Memory B cell (primary cell): ENCODE measurements at regions not wholly inside any gene's neighbourhood (a gene's known extent, or its start where the extent isn't known, plus 50 kb on each side); places are given as distances from the start of the nearest gene placed in this dataset.

Experiments used
- ATAC-seq: fragments of 150-1000 bp; cut with Tn5 transposase; 2 replicates; pipeline ENCODE4 v1.10.0; 2021; ENCODE audit warnings: low read depth, mild to moderate bottlenecking, moderate library complexity
- DNase-seq, 2 donors: peaks; one replicate each; pipeline ENCODE4 v3.0.0; 2022; ENCODE audit warnings: low spot score in 2 of 2
- H3K27ac Mint-ChIP-seq: one replicate; pipeline ENCODE4 v1.8.0; 2022; ENCODE audit warnings: mild to moderate bottlenecking, moderate library complexity, mixed read lengths
- H3K27me3 Mint-ChIP-seq: one replicate; pipeline ENCODE4 v1.8.0; 2022; ENCODE audit warnings: mixed read lengths
- H3K36me3 Mint-ChIP-seq: one replicate; pipeline ENCODE4 v1.8.0; 2022; ENCODE audit warnings: mild to moderate bottlenecking, mixed read lengths
- H3K4me1 Mint-ChIP-seq: one replicate; pipeline ENCODE4 v1.8.0; 2022; ENCODE audit warnings: mixed read lengths
- H3K4me3 Mint-ChIP-seq: one replicate; pipeline ENCODE4 v1.8.0; 2022; ENCODE audit warnings: mild to moderate bottlenecking, moderate library complexity, mixed read lengths
- H3K9me3 Mint-ChIP-seq: one replicate; pipeline ENCODE4 v1.8.0; 2022; ENCODE audit warnings: mixed read lengths

DNA sequence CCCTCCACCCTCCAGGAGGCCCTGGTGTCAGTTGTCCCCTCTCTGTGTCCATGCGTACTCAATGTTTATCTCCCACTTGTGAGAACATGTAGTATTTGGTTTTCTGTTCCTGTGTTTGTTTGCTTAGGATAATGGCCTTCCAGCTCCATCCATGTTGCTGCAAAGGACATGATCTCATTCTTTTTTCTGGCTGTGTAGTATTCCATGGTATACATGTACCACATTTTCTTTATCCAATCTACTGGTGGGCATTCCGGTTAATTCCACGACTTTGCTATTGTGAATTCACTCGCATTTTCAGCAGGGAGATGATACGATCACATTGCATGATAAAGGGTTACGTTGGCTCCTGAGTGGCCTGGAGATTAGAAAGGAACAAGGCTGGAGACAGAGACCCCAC is 286.2 kb downstream of the FOXL1 start:
- DNase-seq (no peak), ATAC-seq (no peak)
- H3K4me1 Mint-ChIP-seq = no peaks in the 10 kb centered on the region
- H3K4me3 Mint-ChIP-seq = no peak overlapping the region
- no peak overlapping the region for H3K27ac Mint-ChIP-seq
- peaks cover 4% of the 10 kb centered on the region for H3K27me3 Mint-ChIP-seq
- H3K36me3 Mint-ChIP-seq = no peaks in the 10 kb centered on the region
- peaks cover 4% of the 10 kb centered on the region for H3K9me3 Mint-ChIP-seq

DNA sequence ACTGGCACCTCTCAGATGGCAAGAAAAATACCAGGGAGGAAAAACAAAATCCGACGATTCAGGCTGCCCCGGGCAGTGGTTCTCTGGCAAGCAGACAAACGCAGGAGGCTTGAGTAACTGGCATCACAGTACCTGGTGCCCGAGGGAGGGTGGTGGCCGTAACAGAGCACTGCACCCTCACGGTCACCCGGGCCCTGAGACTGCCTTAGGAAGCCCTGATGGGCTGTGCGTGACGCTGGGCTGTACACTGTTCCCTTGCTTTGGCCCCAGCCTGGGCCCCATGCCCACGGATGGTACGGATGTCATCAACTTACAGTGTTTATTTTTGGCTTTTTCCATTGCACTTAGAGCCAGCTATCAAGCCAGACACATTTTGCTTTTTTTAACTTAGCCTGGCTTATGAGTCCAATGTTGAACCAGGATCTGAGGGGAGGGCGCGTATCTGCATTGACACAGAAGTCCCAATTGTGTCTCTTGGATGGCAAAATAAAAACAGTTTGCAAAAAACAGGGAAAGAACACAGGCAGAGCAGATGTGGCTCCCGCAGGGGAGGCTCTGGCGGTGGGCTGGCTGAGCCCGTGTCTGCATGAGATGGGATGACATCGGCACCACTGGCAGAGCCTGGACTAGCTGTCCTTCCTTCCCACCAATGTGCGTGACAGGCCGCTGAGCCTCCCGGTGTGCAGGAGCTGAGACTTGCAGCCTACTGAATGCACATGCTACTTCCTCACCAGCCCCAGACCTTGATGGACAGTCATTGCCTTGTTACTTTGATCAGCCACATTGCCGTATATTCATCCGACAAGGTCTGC is 287.7 kb downstream of the FOXL1 start:
- no peak overlapping the region for H3K27ac Mint-ChIP-seq
- H3K9me3 Mint-ChIP-seq = peaks cover 4% of the 10 kb centered on the region
- ATAC-seq = no peak
- no peak for DNase-seq
- peaks cover 4% of the 10 kb centered on the region for H3K27me3 Mint-ChIP-seq
- H3K4me3 Mint-ChIP-seq = no peak overlapping the region
- no peaks in the 10 kb centered on the region for H3K4me1 Mint-ChIP-seq
- no peaks in the 10 kb centered on the region for H3K36me3 Mint-ChIP-seq

DNA sequence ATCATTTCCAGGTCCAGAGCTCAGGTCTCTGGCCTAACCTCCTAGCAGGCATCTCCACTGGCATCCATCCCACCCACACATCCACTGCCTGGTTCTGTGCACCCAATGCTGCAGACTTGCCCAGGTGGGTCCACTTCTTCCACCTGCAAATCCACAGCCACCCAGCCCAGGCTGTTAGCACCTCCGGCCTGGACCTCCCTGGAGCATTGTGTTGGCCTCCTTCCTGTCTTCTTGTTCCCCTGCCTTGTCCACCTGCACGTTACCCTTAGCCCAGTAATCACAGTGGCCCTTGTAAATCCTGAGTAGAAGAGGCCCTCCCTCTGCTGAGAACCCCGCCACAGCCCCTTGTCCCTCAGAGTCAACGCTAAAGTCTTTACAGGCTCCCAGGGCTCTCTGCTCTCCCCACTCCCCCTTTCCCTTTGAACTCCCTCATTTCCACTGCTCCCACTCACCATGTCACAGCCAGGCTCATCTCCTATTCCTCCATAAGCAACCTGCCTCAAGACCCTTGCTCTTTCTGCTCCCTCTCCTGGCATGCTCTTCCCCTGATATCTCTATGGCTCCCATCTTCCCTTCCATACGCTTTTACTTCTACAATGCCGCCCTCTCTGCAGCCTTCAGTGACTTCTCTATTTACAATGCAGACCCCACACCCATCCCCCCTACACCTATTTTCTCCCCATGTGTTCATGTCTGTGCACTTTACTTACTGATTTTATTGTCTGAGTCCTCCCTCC is 288.8 kb downstream of the FOXL1 start:
- Mint-ChIP-seq H3K4me1 (no peaks in the 10 kb centered on the region), H3K9me3 (peaks cover 4% of the 10 kb centered on the region), H3K27ac (no peak overlapping the region), H3K4me3 (no peak overlapping the region), H3K36me3 (no peaks in the 10 kb centered on the region), H3K27me3 (peaks cover 4% of the 10 kb centered on the region)
- DNase-seq (no peak), ATAC-seq (no peak)

DNA sequence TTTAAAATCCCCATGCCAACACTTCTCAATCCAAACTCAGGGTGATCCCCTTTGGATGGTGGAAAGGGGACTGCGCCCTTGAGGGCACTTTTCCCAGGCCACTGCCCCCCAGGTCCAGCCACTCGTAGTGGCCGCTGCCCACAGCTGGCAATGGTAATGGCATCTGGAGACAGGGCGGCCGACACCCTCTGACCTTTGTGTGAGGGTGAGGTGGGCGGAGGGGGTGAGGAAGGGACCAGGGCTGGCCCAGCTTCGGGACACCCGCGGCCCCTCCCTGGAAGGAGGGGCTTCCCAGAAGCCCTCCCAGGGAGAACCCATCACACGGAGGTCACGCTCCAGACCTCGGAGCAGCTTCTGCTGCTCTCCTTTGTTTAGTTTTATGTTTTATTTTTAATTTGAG is 289.7 kb downstream of the FOXL1 start:
- Mint-ChIP-seq H3K4me1 (no peaks in the 10 kb centered on the region), H3K36me3 (no peaks in the 10 kb centered on the region), H3K27ac (no peak overlapping the region), H3K9me3 (peaks cover 5% of the 10 kb centered on the region), H3K4me3 (no peak overlapping the region), H3K27me3 (peaks cover 6% of the 10 kb centered on the region)
- DNase-seq (no peak), ATAC-seq (no peak)

DNA sequence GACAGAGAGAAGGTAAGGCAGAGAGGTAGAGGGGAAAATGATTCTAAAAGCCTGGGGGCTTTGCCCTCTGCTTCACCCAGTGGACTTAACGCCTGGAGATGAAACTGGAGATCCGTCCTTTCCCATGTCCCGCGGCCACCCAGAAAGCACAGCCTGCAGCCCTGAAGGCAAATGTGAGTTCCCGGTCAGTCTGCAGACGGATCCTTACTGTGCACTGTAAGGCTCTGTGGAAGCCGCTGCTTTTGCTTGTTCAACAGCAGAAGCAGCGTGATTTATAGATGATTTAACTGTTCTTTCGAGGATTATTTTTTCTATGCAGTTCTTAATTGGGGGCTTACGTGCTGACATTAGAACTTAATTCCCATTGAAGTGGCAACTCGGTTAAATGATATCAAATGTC is 290.4 kb downstream of the FOXL1 start:
- Mint-ChIP-seq H3K9me3 (peaks cover 5% of the 10 kb centered on the region), H3K27me3 (peaks cover 6% of the 10 kb centered on the region), H3K4me1 (no peaks in the 10 kb centered on the region), H3K4me3 (no peak overlapping the region), H3K36me3 (no peaks in the 10 kb centered on the region), H3K27ac (no peak overlapping the region)
- DNase-seq (no peak), ATAC-seq (no peak)

DNA sequence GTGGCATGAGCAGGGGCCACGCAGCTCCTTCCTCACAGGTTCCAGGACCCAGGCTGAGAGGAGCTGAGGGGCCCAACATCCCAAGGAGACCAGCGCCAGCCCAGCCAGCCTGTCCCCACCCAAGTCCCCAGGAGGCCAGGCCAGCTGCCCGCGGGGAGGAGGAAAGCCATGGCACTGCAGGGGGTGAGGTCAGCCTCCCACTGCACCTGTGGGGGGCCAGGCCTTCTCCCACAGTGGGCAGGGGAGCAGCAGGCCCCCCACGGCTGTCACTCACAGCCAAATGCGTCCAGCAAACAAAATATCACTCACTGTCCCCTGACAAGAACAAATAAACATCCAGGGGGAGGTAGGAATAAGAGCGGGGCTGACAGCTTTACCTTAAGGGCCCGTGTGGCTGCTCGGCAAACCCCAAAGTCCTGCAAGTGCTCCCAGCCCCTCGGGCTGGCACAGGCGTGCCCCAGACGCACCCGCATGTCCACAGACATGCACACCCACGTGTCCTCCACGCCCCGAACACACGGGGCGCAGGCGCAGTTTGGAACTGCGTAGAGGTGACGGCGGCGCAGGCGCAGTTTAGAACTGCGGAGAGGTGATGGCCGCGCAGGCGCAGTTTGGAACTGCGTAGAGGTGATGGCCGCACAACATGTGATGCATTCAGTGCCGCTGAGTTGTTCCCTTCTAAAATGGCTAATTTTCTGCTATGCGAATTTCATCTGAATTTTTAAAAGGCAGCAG is 291.1 kb downstream of the FOXL1 start:
- peaks cover 6% of the 10 kb centered on the region for H3K27me3 Mint-ChIP-seq
- no peaks in the 10 kb centered on the region for H3K36me3 Mint-ChIP-seq
- DNase-seq = no peak
- H3K4me3 Mint-ChIP-seq = no peak overlapping the region
- H3K9me3 Mint-ChIP-seq = peaks cover 5% of the 10 kb centered on the region
- ATAC-seq = no peak
- no peak overlapping the region for H3K27ac Mint-ChIP-seq
- no peaks in the 10 kb centered on the region for H3K4me1 Mint-ChIP-seq

DNA sequence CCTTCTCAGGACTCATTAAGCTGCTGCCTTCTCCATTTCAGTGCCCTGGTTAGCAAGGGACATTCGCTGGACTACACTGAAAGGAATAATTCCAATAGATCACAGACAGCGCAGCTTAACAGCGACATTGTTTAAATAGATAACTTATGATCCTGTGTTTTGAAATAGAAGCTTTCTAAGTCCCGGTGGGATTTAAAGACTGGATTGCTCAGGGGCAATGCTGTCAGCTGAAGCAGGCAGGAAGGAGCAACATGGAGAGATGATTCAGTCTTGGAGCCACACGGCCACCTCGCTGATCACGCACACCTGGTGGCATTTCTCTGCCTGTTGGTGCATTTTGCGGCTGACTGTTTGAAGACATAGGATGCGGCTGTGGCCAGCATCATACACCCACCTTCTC is 292.0 kb downstream of the FOXL1 start:
- Mint-ChIP-seq H3K27ac (no peak overlapping the region), H3K4me3 (no peak overlapping the region), H3K4me1 (no peaks in the 10 kb centered on the region), H3K27me3 (peaks cover 6% of the 10 kb centered on the region), H3K9me3 (peaks cover 3% of the 10 kb centered on the region), H3K36me3 (no peaks in the 10 kb centered on the region)
- DNase-seq (no peak), ATAC-seq (no peak)

DNA sequence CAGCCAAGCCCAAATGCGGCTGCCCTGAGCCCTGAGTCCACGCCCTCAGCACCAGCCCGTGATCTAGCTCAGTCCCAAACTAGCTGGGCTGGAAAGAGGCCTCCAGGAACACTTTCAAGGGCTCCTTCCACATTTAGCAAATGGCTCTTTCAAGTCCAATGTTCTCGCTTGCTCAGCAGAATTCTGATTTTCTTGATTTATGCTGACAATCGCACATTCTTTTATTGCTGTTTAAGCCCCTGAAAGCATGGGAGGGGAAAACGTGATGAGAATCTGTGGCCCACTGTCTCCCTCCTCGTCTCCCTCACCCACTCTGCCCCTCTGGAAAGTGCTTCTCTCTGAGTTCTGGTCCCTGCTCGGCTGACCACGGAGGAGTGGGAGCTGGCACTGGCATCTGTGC is 293.8 kb downstream of the FOXL1 start:
- peaks cover 6% of the 10 kb centered on the region for H3K9me3 Mint-ChIP-seq
- H3K27me3 Mint-ChIP-seq = peaks cover 10% of the 10 kb centered on the region
- no peak for DNase-seq
- H3K27ac Mint-ChIP-seq = no peak overlapping the region
- no peaks in the 10 kb centered on the region for H3K36me3 Mint-ChIP-seq
- ATAC-seq = no peak
- no peak overlapping the region for H3K4me3 Mint-ChIP-seq
- H3K4me1 Mint-ChIP-seq = no peaks in the 10 kb centered on the region

DNA sequence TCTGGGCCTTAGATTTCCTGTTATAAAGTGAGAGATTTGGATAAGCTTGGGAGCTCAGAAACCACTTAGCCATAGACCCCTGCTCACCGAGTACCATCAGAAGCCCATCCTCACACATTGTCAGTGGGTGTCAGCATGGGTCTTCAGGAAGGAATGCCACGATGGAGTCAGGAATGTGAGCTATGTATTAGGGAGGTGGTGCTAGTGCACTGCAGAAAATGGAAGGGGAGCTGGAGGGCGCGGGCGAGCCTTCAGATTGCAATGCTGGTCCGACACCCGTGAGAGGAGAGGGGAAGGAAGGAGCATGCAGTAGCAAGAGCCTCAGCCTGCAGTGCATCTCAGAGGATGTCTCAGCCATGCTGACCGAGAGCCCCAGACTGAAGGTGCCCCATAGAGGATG is 294.5 kb downstream of the FOXL1 start:
- no peak overlapping the region for H3K4me3 Mint-ChIP-seq
- no peak for ATAC-seq
- no peak overlapping the region for H3K27ac Mint-ChIP-seq
- H3K36me3 Mint-ChIP-seq = peaks cover under 1% of the 10 kb centered on the region
- DNase-seq = no peak
- peaks cover 14% of the 10 kb centered on the region for H3K27me3 Mint-ChIP-seq
- H3K9me3 Mint-ChIP-seq = peaks cover 10% of the 10 kb centered on the region
- H3K4me1 Mint-ChIP-seq = no peaks in the 10 kb centered on the region

DNA sequence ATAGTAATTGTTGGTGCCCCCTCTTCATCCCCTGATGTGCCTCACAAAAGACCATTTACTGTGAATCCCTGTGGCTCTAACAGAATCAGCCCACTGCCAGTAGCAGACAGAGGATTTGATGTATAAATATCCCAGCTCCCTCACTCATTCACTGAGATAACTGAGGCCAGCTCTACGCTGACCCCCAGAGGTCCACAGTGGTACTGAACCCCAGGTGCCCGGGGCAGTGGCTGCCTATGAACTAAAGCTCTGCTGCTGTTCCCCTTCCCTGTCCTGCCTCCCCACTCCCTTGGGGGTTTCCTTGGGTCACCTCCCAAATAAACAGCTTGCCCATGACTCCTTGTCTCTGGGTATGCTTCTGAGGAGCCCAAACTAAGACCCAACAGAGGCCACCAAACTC is 295.8 kb downstream of the FOXL1 start:
- no peak for ATAC-seq
- peaks cover 2% of the 10 kb centered on the region for H3K36me3 Mint-ChIP-seq

DNA sequence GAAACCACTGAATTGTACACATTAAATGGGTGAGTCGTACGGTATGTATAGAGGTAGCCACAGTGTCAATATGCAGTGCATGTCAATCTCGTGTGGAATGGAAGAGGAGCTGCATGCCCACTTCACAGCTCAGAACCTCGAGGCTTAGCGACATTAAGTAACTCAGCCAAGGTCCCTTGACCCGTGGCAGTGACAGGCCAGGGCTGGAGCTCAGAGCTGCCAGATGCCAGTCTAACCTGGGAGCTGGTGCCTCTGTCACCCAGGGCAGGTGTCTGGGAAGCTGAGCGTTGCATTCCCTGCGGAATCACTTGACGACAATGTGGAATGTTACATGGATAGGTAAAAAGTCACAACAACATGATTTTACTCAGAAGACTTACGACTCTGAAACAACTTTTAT is 298.1 kb downstream of the FOXL1 start:
- DNase-seq = no peak
- peaks cover 2% of the 10 kb centered on the region for H3K36me3 Mint-ChIP-seq
- H3K4me1 Mint-ChIP-seq = no peaks in the 10 kb centered on the region
- H3K4me3 Mint-ChIP-seq = no peak overlapping the region
- H3K27me3 Mint-ChIP-seq = peaks cover 26% of the 10 kb centered on the region
- H3K27ac Mint-ChIP-seq = no peak overlapping the region
- H3K9me3 Mint-ChIP-seq = peaks cover 11% of the 10 kb centered on the region
- ATAC-seq = no peak

More for the DNA sequence above, 295.8 kb downstream of the FOXL1 start:
- H3K9me3 Mint-ChIP-seq = peaks cover 11% of the 10 kb centered on the region
- no peaks in the 10 kb centered on the region for H3K4me1 Mint-ChIP-seq
- no peak overlapping the region for H3K4me3 Mint-ChIP-seq
- H3K27me3 Mint-ChIP-seq = peaks cover 17% of the 10 kb centered on the region
- DNase-seq = no peak
- H3K27ac Mint-ChIP-seq = no peak overlapping the region

DNA sequence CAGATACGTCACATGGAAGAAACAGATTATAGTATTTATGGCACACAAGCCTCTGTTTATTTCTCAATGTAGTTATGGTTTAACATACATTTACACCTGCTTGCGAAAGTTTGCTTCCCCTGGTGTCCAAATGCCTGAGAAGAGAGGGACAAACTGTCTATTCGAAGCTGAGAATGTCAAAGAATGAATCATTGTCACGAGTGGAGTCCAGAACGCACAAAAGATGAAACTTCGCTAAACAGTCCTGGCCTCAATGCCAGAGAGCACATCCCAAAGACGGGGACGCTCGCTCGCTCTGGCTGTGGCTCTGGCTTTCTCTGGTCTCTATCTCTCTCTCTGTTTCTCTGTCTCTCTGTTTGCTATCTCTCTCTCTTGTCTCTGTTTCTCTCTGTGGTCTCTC is 298.8 kb downstream of the FOXL1 start:
- Mint-ChIP-seq H3K4me3 (no peak overlapping the region), H3K27ac (no peak overlapping the region), H3K4me1 (no peaks in the 10 kb centered on the region), H3K9me3 (peaks cover 11% of the 10 kb centered on the region), H3K36me3 (peaks cover 2% of the 10 kb centered on the region), H3K27me3 (peaks cover 26% of the 10 kb centered on the region)
- no peak for DNase-seq
- ATAC-seq = no peak

DNA sequence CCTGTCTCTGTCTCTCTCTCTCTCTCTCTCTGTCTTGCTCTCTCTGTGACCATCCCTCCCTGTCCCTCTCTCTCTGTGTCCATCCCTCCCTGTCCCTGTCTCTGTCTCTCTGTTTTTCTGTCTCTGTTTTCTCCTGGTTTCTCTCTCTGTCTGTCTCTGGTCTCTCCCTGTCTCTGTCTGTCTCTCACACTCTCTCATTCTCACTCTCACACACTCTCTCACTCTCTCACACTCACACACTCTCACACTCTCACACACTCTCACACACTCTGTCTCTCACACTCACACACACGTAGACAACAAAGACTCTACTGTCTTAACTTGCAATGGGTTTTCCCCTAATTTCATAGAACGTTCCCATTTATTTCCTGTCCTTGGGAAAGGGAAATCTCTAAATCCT is 299.5 kb downstream of the FOXL1 start:
- Mint-ChIP-seq H3K4me3 (no peak overlapping the region), H3K9me3 (peaks cover 10% of the 10 kb centered on the region), H3K27me3 (peaks cover 25% of the 10 kb centered on the region), H3K36me3 (peaks cover 2% of the 10 kb centered on the region), H3K4me1 (no peaks in the 10 kb centered on the region), H3K27ac (no peak overlapping the region)
- ATAC-seq (no peak), DNase-seq (no peak)
